GM19468 (cell line): ENCODE measurements at regions not wholly inside any gene's neighbourhood (a gene's known extent, or its start where the extent isn't known, plus 50 kb on each side); places are given as distances from the start of the nearest gene placed in this dataset.

Experiments used
- ATAC-seq: cut with Tn5 transposase; IDR thresholded peaks from one replicate; pipeline ENCODE4 v1.9.1; 2021; ENCODE audit warnings: mild to moderate bottlenecking, moderate library complexity, moderate number of reproducible peaks; ENCODE audit not compliant: unreplicated experiment; ENCODE audit errors: extremely low read depth

DNA sequence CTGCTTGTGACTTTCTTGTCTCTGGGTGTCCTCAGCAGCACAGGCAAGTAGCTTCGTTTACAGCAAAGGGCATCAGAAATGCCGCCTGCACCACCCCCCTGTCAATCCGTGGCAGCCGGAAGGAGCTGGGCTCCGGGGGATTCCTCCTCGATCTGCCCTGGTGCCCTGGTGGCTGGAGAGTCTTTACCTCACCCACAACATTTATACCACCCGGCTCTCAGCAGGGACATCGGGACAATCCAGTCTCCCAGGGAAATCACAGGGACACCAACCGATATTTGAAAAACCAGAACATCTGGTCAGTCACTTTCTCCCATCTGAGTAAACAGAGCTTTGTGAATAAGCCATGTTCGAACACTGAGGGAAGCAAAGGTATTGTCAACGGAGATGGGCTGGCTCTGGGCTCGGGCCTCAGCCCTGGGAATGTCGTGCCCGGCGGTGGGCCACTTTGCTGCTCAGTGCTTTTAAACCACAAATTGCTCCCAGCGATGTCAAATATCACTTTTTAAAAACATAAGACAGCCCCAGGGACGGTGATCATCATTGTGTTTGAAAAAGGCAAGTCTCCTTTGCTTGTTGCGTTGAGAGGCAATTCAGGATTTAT lies 210.0 kb upstream of the SALL3 start:
- ATAC-seq, result no peak

GRCh38 chr18:78770139-78770822 lies 209.3 kb upstream of the SALL3 start:
- ATAC-seq, result no peak

- ATAC-seq, result no peak
These were observed 208.8 kb upstream of the SALL3 start for GRCh38 chr18:78770823-78771139.

DNA sequence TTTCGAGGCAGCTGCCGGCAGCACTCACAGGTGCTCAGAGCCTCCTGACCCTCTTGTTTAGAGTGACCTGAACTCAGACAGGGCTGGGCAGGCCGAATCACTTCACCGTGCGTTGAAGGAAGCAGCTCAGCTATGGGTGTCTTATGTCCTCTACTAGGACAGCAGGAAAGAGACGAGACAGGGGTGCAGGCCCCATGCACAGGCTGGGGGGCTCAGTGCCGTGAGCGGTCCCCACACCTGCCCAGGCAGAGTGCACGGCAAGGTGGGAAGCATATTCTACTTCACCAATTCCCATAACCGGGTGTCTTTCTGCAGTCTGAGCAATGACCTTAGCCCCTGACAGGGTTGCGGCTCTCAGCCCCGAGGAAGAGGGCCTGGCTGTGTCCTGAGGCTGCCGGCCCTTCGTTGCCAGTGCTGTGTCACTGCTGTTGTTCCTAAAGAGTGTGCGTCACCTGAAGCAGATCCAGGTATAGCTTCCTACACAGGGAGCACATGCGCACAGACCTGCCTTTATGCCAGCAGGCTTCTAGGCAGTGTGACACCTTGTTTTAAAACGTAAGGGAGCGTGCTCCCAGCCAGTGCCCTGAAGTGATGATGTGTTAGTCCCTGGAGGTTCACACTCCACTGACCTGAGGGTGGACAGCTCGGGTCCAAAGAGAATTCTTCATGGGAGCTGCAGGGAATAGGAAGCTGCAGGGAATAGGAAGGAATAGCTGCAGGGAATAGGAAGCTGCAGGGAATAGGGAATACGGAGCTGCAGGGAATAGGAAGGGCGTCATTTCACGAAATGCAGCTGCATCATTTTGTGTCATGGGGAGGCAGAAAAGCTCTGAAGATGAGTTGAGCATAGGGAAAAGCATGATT lies 207.9 kb upstream of the SALL3 start:
- ATAC-seq, result no peak

- no peak for ATAC-seq
These were observed 207.0 kb upstream of the SALL3 start for GRCh38 chr18:78772360-78773302.

DNA sequence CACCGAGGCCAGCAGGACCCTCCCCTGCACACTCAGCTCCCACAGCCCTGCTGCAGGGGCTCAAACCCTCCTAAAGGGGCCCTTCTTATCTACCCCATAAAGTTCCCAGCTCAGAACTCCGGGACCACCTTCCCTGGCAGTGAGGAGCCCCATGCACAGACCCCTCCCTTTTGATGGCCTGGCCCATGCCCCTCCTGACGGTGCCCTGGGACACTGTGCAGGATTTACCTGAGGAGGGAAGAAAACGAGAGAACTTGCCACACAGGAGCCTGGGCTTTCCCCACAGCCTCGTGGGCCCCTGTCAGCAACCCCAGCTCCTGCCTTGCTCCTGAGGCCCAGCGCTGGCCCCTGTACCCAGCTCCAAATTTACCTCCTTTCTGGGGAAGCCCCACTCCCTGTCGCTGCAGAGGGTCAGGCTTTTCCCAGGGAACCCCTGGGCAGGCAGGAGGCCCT lies 206.3 kb upstream of the SALL3 start:
- ATAC-seq, result no peak

GRCh38 chr18:78773819-78774218 lies 205.8 kb upstream of the SALL3 start:
- no peak for ATAC-seq

DNA sequence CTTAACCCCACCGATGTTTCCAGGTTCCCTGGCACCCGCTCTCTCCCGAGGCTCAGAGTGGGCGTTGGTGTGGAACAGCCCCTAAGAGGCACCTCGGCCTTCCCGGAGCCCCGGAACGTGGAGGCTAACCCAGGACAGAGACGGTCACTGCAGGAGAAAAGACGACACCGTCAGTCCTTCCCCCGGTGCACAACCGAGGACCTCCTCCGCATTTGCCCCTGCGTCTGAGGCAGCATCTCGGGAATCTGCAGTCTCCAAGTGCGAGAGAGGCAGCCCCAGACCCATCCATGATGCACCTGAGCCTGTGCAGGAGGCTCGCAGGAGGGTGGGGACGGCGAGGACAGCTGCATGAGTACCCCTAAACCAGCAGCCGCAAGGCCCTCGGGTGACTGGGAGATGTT lies 204.9 kb upstream of the SALL3 start:
- ATAC-seq, result no peak

- no peak for ATAC-seq
These were observed 203.5 kb upstream of the SALL3 start for GRCh38 chr18:78776151-78776550.

DNA sequence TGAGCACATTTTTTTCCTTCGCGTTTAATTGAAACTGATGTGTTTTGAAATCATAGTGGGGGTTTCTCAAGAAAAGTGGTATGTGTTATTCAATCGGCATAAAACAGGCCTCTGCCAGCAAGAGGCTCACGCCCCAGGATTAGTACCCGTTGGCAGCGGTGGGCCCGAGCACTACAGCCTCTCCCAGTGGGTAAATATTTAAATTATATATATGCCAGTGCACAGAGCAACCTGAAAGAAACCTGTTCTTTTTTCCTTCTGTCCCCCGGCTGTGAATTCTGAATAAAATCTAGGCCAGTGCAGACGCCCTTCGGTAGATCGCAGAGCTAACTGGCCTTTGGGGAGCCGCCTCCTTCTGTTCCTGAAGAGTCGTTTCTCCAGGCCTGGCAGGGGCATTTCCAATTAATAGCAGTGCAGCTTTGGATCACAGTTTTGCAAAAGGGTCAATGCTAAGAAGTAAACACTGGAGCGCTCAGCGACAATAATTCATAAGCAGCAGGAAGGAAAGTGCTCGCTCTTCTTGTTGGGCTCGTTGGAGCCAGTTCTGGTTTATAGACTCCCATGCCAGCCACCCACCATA lies 202.8 kb upstream of the SALL3 start:
- no peak for ATAC-seq

- no peak for ATAC-seq
These were observed 201.6 kb upstream of the SALL3 start for GRCh38 chr18:78777992-78778391.

DNA sequence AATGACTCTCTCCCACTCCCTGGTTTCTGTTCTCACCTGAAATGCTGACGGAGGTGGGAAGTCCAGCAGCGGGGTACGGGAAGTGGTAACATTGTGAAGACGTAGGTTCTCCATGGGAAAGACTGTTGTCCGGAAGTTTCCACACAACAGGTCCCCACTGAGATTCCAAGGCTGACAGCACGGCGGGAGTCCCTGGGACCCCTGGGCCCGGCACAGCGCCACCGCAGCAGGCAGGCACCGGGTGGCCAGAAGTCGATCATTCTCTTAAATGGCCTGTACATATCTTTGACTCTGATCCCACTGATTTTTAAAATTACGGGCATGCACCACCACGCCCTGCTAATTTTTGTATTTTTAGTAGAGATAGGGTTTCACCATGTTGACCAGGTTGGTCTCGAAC lies 201.0 kb upstream of the SALL3 start:
- no peak for ATAC-seq

- ATAC-seq, result no peak
These were observed 199.5 kb upstream of the SALL3 start for GRCh38 chr18:78779996-78780718.

DNA sequence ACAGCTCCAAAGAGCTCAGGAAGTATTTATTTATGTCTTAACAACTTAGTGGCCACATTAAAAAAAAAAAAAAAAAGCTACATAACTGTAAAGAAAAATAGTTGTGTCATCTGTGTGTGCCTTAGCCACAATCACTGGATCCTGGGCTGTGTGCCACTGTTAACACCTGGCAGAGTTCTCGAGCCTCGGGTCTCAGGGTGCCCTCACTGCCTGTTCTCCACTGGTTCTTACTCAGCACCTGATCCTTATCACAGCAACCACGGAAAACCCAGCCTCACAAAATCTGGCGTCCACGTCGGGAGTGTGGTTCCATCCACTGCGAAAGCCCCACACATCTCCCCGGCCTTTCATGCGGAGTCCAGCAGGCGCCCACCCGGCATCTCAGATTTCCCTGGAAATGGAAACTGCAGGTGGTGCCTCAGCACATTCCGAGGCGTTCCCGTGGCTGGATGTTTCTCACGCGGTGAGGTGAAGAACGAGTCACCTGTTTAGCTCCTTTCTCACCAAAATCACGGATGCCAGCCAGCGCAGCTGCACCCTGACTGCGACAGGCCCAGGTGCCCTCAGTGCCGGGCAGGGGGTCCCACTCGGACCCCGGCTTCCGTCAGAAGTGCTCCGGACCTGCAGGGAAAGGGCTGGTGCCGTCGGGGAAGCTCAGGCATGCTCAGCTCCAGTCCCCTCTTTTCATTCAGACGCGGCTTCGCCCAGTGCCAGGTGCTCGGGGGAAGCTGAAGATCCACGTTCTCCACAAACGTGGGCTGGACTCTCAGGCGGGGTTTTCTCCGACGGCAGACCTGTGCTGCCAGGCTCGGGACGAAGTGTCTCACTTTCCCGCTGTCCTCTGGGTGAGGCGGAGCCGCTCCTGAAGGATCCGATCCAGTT lies 198.7 kb upstream of the SALL3 start:
- no peak for ATAC-seq

GRCh38 chr18:78781601-78781960 lies 198.0 kb upstream of the SALL3 start:
- ATAC-seq, result no peak

GRCh38 chr18:78782951-78783563 lies 196.6 kb upstream of the SALL3 start:
- no peak for ATAC-seq

DNA sequence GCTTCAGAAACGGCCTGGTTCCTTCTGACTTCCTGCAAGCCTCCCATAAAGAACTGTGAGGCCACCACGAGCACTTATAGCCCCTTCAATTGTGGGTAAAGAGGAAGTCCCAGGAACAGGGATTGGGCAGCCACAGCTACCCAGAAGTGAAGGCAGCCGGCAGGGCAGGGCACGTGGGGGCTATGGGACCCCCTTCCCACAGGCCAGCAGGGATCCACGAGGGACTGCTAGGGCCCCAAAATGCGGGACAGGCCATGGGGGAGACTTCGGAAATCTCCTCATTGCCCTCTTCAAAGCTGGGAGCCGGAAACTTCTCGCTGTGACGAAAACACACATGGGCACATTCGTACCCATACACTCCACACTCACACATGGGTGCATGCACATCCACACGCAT lies 196.1 kb upstream of the SALL3 start:
- no peak for ATAC-seq

DNA sequence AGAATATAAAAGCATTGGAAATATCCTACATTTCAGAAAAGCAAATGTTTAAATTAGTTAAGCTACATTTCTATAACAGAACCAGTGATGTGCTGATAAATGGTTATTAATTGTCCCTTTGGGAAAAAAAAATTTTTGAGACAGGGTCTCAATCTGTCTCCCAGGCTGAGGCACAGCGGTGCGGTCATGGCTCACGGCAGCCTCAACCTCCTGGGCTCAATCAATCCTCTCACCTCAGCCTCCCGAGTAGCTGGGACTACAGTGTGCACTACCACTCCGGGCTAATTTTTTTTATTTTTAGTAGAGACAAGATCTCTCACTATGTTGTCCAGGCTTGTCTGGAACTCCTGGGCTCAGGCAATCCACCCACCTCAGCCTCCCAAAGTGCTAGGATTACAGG lies 194.8 kb upstream of the SALL3 start:
- ATAC-seq, result no peak
